Adrenal gland (tissue), 9 donors: ENCODE measurements at regions not wholly inside any gene's neighbourhood (a gene's known extent, or its start where the extent isn't known, plus 50 kb on each side); places are given as distances from the start of the nearest gene placed in this dataset.

ENCODE experiments used
- DNase-seq, 7 donors: peaks; one replicate each; pipeline ENCODE4 v3.0.0-alpha.2; 2019 to 2020
- H3K27ac ChIP-seq, 5 donors: fragments of 200-600 bp; sonication (generic) in 4 of 5; 1 replicate in 3 of 5; 2 replicates in 2 of 5; pipeline versions ENCODE4 v1.5.1 to v1.8.0; 2016 to 2020; ENCODE audit warnings: mild to moderate bottlenecking in 1 of 5
- H3K27me3 ChIP-seq: fragments of 200-600 bp; 2 replicates; pipeline ENCODE4 v1.8.0; 2021
- H3K36me3 ChIP-seq, 2 donors: fragments of 200-600 bp; replicated peaks in 1 of 2; 1 replicate in 1 of 2; 2 replicates in 1 of 2; pipeline versions ENCODE4 v1.5.1 to v1.8.0; 2018 to 2022
- H3K4me1 ChIP-seq, 2 donors: fragments of 200-600 bp; replicated peaks in 1 of 2; 1 replicate in 1 of 2; 2 replicates in 1 of 2; pipeline versions ENCODE4 v1.5.1 to v1.8.0; 2018 to 2021
- H3K4me3 ChIP-seq, 4 donors: fragments of 200-600 bp; sonication (generic) in 3 of 4; one replicate each; pipeline ENCODE4 v1.5.1; 2016 to 2018
- H3K9me3 ChIP-seq, 3 donors: fragments of 200-600 bp; sonication (generic) in 1 of 3; replicated peaks in 1 of 3; 1 replicate in 2 of 3; 2 replicates in 1 of 3; pipeline versions ENCODE4 v1.5.1 to v1.8.0; 2016 to 2021
- POLR2A ChIP-seq, 2 donors: fragments of 450-650 bp; IDR thresholded peaks; one replicate each; pipeline ENCODE4 v1.6.1; 2017; ENCODE audit warnings: antibody characterized with exemption in 2 of 2, mild to moderate bottlenecking in 2 of 2, moderate library complexity in 1 of 2
- WGBS, 4 donors: extraction: QIAGEN DNeasy Blood & Tissue Kit in 2 of 4; methylation state at CpG; one replicate each; pipeline versions ENCODE4 v1.1.5 to v1.1.7; 2013 to 2017; 5-methylcytosine and 5-hydroxymethylcytosine counted together
- intact Hi-C, 2 donors: fragments of 100-400 bp; cut with DNase I; formaldehyde crosslinking; loops; one replicate each; pipeline versions ENCODE4 v1.14.1 to v1.15.0; 2022 to 2023
- TF ChIP-seq, protein P1 (sequence below), 6 experiments: fragments of 450-650 bp in 4 of 6; fragments of 200-600 bp in 2 of 6; sonication (generic) in 1 of 6; IDR thresholded peaks; 1 replicate in 5 of 6; 2 replicates in 1 of 6; pipeline versions ENCODE4 v1.5.1 to v1.8.0; 2016 to 2021; ENCODE audit warnings: antibody characterized with exemption in 6 of 6, mild to moderate bottlenecking in 2 of 6, moderate library complexity in 1 of 6
- donor health status: healthy with polysubstance abuse.
- donor health status: Bipolar disorder and iron deficiency.
- donor health status: DM: yes; HTN: yes; CAD: no.
- donor health status: DM: no; HTN: no; CAD: no.
- donor health status: DM: no; HTN: no; CAD: no.

DNA sequence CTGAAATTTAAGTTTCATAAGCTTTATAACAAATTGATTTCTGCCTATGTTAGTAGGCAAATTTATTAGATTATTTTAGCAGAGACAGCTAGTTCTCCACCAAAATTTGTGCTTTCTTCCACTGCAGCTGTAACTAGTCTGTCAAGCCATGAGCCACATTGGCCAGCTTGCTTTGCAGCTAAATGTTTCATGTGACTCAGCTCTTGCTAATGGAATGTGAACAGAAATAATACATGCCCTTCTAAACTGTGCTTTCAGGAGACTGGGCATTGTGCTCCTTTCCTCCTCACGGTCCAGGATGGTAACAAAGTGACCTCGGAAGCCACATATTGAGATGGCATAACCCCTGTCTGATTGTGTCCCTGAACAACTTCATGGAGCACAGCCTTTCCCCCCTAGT, 51.3 kb upstream of the KPNA4 start:
- Histone ChIP-seq H3K9me3 (no peaks in the 10 kb centered on the region), H3K27me3 (no peaks in the 10 kb centered on the region), H3K36me3 (no peaks in the 10 kb centered on the region), H3K4me3 (no peak overlapping the region), H3K4me1 (no peaks in the 10 kb centered on the region), H3K27ac (no peak overlapping the region)
- peak in 1 of 7 donors; percentile 13 for DNase-seq
- WGBS, 4 donors, result 50 to 72% (median 61%) methylated on average over 2 of the region's 2 CpGs
- intact Hi-C loops, result no loop called here
- no peak for TF ChIP-seq POLR2A (IDR thresholded peaks at IDR 0.05)
- TF ChIP-seq, protein P1, sequence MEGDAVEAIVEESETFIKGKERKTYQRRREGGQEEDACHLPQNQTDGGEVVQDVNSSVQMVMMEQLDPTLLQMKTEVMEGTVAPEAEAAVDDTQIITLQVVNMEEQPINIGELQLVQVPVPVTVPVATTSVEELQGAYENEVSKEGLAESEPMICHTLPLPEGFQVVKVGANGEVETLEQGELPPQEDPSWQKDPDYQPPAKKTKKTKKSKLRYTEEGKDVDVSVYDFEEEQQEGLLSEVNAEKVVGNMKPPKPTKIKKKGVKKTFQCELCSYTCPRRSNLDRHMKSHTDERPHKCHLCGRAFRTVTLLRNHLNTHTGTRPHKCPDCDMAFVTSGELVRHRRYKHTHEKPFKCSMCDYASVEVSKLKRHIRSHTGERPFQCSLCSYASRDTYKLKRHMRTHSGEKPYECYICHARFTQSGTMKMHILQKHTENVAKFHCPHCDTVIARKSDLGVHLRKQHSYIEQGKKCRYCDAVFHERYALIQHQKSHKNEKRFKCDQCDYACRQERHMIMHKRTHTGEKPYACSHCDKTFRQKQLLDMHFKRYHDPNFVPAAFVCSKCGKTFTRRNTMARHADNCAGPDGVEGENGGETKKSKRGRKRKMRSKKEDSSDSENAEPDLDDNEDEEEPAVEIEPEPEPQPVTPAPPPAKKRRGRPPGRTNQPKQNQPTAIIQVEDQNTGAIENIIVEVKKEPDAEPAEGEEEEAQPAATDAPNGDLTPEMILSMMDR (IDR thresholded peaks at IDR 0.05), result no peak

GRCh38 chr3:160616311-160616710, 50.9 kb upstream of the KPNA4 start:
- intact Hi-C loops, result no loop called here
- no peak overlapping the region for H3K27ac ChIP-seq
- no peak for DNase-seq
- H3K9me3 ChIP-seq, result no peaks in the 10 kb centered on the region
- H3K4me3 ChIP-seq, result no peak overlapping the region
- no peaks in the 10 kb centered on the region for H3K36me3 ChIP-seq
- H3K4me1 ChIP-seq, result no peaks in the 10 kb centered on the region
- TF ChIP-seq, protein P1 (IDR thresholded peaks at IDR 0.05), result no peak
- TF ChIP-seq POLR2A (IDR thresholded peaks at IDR 0.05), result no peak
- H3K27me3 ChIP-seq, result no peaks in the 10 kb centered on the region
